GM21723 (cell line): ENCODE measurements at regions not wholly inside any gene's neighbourhood (a gene's known extent, or its start where the extent isn't known, plus 50 kb on each side); places are given as distances from the start of the nearest gene placed in this dataset.
"Not testable (repeated sequence)": the region's sequence is repeated elsewhere in the genome, so short reads cannot be mapped to it uniquely, and the experiment has no call there.

ENCODE experiments used
- ATAC-seq: cut with Tn5 transposase; IDR thresholded peaks from one replicate; pipeline ENCODE4 v1.9.1; 2021; ENCODE audit warnings: mild to moderate bottlenecking, moderate library complexity; ENCODE audit not compliant: unreplicated experiment

GRCh38 chr4:147139455-147140198 is 194.0 kb upstream of the TTC29 start:
- ATAC-seq = no peak

DNA sequence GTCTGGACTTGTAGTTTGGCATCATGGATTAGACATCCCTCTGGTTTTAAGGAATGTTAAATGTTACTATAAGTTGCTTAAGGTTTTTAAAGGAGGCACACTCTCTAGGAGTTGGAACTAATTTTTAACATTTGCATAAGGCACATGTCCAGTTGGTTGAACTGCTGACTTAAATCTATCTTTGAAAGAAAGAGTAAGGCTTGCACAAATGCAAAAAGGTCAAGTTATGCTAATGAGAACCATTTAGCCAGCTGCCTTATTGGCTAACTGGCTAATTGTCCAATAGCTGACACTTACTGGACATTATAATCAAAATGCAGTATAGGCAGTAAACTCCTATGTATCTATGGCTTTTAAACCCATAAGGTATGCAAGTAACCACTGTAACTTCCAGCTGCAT is 206.1 kb upstream of the TTC29 start:
- no peak for ATAC-seq

- ATAC-seq = no peak
These were observed 212.4 kb upstream of the TTC29 start for GRCh38 chr4:147157860-147158701.

DNA sequence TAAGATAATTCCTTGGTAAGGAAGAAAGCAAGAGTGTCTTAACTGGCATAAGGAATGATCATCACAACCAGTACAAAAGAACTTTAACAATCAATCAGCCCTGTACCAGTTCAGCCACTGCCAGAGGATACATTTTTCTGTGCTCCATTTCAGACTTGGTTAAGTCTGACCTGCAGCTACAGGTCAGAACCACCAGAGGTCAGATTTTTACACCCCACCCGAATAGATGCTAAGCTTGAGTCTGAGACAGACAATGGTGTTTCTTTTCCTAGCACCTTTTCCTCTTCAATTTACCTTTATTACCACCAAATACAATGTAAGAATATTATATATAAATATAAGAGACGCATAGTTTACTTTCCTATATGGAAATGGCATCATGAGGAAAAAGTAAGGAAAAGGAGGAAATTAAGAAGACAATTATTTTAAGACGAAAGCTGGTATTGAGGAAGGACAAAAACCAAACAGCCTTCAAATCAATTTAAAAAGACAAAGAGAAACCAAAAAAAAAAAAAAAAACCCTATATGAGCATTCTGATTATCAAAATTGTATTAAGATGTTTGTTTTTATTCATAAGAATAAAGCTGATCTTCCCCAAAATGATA is 215.3 kb upstream of the TTC29 start:
- peak; percentile 87 for ATAC-seq

- no peak for ATAC-seq
These were observed 217.6 kb upstream of the TTC29 start for GRCh38 chr4:147163311-147163710.

DNA sequence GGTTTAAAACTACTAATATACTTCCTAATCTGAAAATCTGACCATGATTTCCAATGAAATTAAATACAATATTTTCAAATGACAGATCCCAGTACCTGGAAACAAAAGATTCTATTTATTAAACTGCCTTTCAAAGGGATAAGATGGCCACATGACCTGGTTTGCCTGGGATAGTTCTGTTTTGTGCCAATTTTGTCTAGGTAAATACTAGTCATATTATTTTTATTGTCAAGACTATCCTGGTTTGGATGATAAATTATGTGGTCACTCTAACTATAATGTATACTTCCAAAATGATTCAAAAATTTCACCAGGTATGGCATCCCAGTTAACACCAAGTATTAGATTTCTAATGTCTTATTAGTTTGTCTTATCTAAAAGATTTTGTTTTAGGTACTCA is 222.5 kb upstream of the TTC29 start:
- ATAC-seq = not testable (repeated sequence)

- no peak for ATAC-seq
These were observed 227.7 kb upstream of the TTC29 start for GRCh38 chr4:147173322-147173721.

DNA sequence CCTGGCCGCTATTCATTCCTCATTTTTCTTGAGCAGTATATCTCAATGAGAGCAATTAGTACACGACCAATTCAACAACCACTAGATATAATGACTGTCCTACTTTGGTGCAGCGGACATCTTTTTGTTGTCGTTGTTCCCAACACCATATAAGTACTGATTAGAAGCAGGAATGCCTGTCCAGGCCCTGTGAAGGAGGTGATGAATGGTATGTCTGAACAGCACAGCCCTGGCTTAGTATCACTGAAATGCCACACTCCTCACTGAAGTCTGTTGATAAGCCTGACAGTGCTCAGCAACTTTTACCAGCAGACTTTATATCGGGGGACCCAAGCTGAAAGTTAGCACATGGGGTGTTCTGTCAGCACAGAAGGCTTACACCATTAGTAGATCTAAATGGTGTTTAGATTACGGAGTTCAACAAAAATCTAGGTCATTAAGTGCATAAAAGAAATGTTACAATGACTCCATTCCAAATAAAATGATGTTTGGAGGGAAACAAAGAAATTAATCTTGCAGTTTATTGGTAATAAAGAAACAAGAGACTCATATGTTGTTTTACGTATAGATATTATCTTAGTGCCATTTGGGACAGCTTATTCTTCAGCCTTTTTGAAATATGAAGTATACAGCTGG is 228.3 kb upstream of the TTC29 start:
- no peak for ATAC-seq

DNA sequence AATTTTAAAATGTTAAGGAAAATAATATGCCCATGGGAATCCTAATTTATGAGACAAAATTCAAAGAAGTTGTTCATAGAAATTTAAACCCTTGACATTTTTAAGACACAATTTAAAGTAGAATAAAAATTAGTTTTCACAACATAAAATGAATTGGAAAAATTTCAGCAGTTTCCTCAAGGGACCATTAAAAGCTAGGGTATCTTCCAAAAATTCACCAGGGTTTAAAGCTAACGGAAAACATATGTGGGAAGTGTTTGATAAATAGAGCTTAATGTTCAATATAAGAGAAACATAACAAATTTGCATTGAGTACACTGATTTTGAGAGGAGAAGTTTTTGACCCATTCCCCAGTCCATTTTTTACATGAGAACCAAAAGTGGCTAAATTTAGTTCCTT is 228.9 kb upstream of the TTC29 start:
- no peak for ATAC-seq

- no peak for ATAC-seq
These were observed 229.9 kb upstream of the TTC29 start for GRCh38 chr4:147175460-147176025.

DNA sequence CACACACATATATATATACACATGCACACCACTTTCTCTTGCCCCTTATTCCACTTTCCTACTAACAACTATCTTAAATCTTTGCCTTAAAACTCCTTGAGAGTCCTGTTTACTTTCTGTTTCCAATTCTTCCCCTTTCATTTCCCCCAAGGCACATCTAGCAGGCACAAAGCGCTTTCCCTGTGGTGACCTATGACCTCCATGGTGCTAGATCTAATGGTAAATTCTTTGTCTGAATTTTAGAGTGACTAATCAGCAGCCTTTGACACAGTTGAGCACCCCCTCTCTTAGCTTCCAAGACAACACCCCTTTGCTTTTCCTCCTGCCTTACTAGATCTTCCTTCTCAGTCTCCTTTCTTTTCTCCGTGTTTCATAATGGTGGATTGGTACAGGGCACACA is 236.4 kb upstream of the TTC29 start:
- ATAC-seq = no peak

GRCh38 chr4:147192679-147193078 is 247.0 kb upstream of the TTC29 start:
- ATAC-seq = no peak

DNA sequence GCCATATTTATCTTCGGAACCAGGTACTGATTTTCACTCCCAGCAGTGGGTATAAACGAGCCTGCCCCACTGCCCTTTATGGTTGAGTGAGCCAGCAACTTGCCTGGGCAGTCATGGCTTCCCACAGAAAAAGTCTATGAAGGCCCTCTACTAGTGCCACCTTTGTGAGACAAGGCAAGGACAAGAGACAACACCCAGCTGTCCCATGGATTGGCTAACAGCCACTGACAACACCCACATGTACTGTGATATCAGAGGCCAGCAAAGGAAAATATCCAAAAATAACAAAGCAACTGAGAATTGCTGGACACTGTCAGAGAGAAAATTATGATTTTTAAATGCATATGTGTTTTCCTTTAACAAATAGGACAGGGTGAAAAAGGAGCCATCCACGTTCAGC is 248.4 kb upstream of the TTC29 start:
- no peak for ATAC-seq

DNA sequence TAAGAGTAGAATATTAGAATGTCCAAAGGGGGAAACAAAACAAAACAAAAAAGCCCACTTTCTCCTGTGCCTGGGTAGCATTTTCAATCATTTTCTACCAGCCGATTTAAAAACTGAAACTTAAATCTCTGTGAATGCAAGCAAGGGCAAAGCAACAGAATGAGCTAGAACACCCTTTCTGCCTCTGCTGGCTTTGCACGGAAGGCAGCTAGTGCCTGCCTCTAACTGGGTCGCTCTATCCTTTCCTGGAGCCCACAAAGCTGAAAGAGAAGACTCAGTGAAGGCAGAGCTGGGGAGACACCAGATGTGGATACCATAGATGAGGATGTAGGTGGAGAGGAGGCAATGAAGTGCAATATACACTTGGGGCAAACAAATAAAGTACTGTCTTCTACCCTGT is 248.9 kb upstream of the TTC29 start:
- ATAC-seq = no peak

GRCh38 chr4:147195386-147195785 is 249.7 kb upstream of the TTC29 start:
- no peak for ATAC-seq

- no peak for ATAC-seq
These were observed 252.9 kb upstream of the TTC29 start for GRCh38 chr4:147198411-147199051.

DNA sequence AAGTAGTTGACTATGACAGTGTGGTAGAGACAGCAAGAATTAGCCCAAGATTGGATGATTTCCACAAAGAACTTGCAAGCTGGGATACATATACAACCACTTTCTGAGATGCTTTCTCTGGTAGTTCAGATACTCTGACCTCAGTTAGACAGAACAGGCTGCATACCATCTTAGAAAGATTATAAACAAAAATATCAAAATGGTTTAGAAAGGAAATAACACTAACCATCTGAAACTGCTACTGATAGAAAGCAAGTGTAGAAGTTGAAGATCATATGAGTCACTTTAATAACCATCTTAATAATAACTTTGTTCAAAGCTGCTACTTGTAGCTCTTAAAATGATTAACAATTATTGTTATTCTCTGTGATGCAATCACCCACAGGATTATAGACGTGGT is 255.4 kb upstream of the TTC29 start:
- no peak for ATAC-seq

- ATAC-seq = no peak
These were observed 261.1 kb upstream of the TTC29 start for GRCh38 chr4:147206807-147207206.

DNA sequence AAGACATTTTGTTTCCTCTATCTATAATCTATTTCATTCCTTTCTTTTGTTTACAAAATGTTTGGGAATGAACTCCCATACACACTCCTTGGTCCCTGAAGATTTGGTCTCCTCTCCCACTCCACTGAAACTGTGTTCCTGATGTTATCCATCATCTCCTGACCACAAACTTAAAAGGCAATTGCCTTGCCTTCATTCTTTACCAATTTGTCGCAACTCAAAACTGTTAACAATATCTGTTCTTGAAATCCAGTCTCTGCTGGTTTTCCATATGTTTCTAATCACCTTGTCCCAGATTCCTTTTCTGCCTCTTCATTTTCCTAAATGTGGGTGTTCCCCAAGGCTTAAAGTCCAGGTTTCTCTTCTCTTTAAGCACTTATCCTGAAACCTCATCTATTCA is 262.2 kb upstream of the TTC29 start:
- no peak for ATAC-seq

DNA sequence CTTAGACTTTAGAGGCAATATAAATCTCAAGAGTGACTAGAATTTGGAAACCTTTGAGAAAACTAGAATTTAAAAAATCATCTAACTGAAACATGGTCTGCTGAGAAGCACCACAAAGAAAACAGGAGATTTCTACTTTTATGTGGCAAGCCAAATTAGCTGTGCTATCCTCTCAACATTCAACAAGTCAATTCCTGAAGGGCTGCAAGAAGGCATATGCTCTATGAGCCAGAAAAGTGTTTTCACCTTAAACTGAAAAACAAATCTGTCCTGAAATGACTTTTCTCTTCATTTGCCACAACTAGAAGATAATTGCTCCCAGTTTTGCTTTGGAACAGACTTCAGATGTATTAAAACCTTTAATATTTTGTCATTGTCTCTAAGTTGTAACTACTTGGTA is 263.2 kb upstream of the EDNRA start:
- ATAC-seq = no peak

DNA sequence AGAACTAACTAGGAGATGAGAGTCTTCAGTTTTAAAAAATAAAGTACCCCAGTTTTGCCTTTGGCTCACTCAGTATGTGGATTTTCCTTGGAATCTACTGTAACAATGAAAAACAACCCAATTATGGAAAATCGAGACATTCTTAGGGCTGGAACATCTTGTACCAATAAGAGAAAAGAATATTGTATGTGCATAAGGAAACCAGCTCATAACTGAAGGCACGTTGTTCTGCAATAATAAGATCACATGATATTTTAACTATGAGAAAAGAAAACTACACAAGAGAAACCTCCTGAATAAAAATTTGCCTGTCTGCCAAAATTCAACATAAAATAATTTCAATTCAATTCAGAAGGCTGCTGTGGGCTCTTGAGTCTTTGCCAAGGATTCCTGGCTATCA is 261.8 kb upstream of the EDNRA start:
- ATAC-seq = no peak
